Choroid plexus epithelial cell (primary cell): ENCODE measurements at regions not wholly inside any gene's neighbourhood (a gene's known extent, or its start where the extent isn't known, plus 50 kb on each side); places are given as distances from the start of the nearest gene placed in this dataset.

Source experiments
- DNase-seq: peaks from one replicate; pipeline ENCODE4 v3.0.0-alpha.2; 2010; ENCODE audit warnings: low read depth
- H3K4me3 ChIP-seq: 2 replicates; pipeline ENCODE4 v1.5.1; 2011; ENCODE audit warnings: low read depth, mild to moderate bottlenecking, control low read depth, low read length, moderate library complexity
- TF ChIP-seq, protein P1 (sequence below): conservative IDR thresholded peaks from 2 replicates; pipeline ENCODE4 v1.5.1; 2011; ENCODE audit warnings: low read depth, mild to moderate bottlenecking, control low read depth, inconsistent platforms, low read length, moderate library complexity

DNA sequence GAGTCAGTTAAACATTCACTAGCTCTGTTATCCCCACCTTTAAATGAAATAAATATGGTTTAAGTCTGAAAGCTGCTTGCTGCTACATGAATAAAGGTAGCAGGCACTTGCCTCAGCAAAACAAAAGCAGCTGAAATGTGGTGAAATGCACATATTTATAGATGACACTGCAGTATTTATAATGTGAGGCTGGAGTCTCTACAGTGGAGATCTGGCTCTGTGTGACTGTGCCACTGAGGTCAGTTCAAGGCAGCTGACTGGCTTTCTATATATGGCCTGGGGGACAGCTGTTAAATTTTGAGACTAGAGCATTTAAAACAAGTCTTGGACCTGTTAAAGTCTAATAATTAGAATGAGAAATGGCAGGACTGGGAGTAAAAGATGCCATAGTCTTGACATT is 859.6 kb upstream of the SEMA6A start:
- no peak for DNase-seq
- TF ChIP-seq, protein P1, sequence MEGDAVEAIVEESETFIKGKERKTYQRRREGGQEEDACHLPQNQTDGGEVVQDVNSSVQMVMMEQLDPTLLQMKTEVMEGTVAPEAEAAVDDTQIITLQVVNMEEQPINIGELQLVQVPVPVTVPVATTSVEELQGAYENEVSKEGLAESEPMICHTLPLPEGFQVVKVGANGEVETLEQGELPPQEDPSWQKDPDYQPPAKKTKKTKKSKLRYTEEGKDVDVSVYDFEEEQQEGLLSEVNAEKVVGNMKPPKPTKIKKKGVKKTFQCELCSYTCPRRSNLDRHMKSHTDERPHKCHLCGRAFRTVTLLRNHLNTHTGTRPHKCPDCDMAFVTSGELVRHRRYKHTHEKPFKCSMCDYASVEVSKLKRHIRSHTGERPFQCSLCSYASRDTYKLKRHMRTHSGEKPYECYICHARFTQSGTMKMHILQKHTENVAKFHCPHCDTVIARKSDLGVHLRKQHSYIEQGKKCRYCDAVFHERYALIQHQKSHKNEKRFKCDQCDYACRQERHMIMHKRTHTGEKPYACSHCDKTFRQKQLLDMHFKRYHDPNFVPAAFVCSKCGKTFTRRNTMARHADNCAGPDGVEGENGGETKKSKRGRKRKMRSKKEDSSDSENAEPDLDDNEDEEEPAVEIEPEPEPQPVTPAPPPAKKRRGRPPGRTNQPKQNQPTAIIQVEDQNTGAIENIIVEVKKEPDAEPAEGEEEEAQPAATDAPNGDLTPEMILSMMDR: no peak
- no peak overlapping the region for H3K4me3 ChIP-seq

DNA sequence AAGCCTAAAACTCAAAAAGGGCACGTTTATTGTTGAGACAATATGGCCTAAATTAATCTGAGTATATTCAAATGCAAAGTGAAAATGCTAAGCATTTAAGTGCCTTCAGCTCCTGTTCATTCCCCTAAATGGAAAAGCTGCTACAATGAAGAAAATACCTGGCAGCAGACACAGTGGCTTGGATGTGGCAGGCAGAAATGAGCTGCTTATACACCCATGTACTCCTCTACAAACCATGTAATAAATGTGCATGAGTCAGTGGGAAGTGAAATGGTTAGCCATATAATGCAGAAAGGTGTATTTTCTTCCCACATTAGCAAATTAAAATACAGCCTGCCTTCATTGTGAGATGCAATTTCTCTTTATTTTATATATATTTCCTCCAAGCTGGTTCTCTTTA is 859.2 kb upstream of the SEMA6A start:
- H3K4me3 ChIP-seq: no peak overlapping the region
- TF ChIP-seq, protein P1: no peak
- DNase-seq: no peak

DNA sequence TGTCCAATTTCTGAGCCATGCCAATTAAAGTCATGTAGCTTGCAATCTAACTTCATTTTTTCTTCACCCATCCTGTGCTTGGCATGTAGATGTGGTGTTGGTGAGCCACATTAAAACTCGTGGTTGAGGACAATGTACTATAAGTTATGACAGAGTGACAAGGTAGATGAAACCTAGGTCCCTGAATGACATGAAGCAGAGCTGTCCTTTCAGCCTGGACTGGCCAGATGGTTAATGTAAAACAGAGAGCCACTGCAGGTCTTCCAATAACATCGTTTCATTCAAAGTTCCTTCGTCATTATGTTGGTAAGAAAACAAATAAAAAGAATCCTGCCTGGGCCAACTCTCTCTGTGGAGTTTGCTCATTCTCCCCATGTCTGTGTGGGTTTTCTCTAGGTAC is 856.5 kb upstream of the SEMA6A start:
- TF ChIP-seq, protein P1: no peak
- no peak overlapping the region for H3K4me3 ChIP-seq
- DNase-seq: no peak

DNA sequence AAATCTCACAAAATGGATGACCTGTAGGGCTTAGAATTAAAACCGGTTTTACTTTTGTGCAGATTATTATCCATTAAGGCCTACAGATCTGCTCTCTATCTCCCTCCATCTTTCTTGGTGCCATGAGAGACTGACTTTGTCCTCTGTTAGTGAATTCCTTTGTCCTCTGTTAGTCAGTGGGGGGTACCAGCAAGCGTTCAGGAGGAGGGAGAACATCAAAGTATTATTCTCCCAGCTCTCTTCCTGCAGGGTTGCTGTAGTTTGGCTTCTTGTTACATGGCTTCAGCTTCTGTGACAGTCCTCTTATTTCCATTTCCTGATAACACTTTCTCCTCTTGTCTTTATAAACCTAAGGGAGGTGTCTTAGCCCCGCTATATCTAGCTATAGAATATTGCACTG is 850.5 kb upstream of the SEMA6A start:
- TF ChIP-seq, protein P1: no peak
- DNase-seq: no peak
- no peak overlapping the region for H3K4me3 ChIP-seq

DNA sequence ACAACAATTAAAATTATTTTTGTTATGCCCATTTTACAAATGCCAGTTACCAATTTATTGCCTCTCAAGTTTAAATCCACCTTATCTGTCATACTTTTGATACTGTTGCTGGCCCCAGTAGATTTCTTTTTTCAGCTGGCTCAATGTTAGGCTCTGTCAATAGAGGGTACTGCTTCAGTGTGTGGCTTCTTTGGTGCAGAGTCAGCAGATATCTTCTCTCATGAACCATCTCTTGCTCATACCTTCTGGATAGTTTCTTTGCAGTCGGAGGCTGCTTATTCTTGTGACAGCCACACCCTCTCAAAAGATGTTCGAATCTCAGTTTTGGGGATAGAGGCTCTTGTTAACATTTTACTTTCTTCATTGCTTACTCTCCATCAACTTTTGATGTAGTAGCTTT is 849.9 kb upstream of the SEMA6A start:
- DNase-seq: no peak
- H3K4me3 ChIP-seq: no peak overlapping the region
- TF ChIP-seq, protein P1: no peak

DNA sequence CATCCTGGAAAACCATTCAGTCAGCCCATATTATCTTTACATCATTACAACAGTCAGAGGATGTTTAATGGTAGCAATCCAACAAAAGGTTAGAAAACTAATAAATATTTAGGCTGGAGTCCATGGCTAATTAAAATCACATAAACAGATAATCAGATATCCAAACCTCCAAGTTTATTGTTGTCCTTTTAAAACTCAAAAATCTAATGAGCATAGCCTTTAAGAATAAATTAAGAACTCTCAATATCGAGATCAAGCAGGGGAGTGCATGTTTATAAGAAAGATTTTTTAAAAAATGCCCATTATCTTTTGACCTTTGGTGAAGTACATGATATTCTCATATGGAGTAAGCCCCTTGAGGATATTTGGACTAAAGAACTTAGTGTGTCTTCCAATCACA is 842.9 kb upstream of the SEMA6A start:
- no peak for DNase-seq
- TF ChIP-seq, protein P1: no peak

DNA sequence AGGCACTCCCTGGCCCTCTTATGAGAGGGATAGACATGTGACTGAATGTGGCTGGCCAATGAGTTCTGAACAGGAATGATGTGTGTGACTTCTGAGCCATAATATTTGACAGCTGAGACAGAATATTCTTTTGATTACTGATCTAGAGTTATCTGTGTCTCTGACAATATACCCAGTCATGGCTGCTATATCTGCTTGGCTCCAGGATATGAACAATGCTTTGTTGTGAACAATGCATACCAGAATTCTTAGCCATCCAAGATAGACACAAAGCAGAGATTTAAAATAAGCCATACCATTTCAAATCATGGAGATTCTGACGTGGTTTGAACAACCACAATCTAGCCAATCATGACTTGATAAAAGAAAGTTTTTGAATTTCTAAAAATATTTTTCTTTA is 840.3 kb upstream of the SEMA6A start:
- no peak for DNase-seq
- H3K4me3 ChIP-seq: no peak overlapping the region
- TF ChIP-seq, protein P1: no peak

More for the DNA sequence above, 842.9 kb upstream of the SEMA6A start:
- no peak overlapping the region for H3K4me3 ChIP-seq
